K562 (cell line): ENCODE measurements at regions not wholly inside any gene's neighbourhood (a gene's known extent, or its start where the extent isn't known, plus 50 kb on each side); places are given as distances from the start of the nearest gene placed in this dataset.

Experiments used
- ATAC-seq: fragments of 200-7000 bp; cut with Tn5 transposase; 3 replicates; pipeline ENCODE4 v1.9.1; 2020; ENCODE audit warnings: moderate library complexity
- BruUV-seq: library from RNA; stranded (reverse); fragments of 400-500 nt; replicated peaks from 2 replicates; lab custom pipeline; 2021; lab: Mats Ljungman, UMichigan
- CTCF ChIA-PET: fragments of 300-600 bp; formaldehyde crosslinking; extraction: SDS; loops from one replicate; lab custom pipeline; 2021; ENCODE audit warnings: low intra/inter-chr PET ratio; lab: Yijun Ruan, JAX
- POLR2A ChIA-PET: fragments of 300-600, 350-650 bp; sonication (Branson Sonifier 250); formaldehyde crosslinking; extraction: SDS; loops from one replicate; lab custom pipeline; 2021; ENCODE audit warnings: antibody characterized with exemption, inconsistent platforms; lab: Yijun Ruan, JAX
- DNase-seq, 4 experiments: peaks; one replicate each; pipeline versions ENCODE4 v3.0.0 to v3.0.0-alpha.2; 2011 to 2018; ENCODE audit warnings: low spot score in 3 of 4, mixed read lengths in 3 of 4; ENCODE audit errors: extremely low read depth in 1 of 4
- FAIRE-seq: peaks from 2 replicates; lab custom pipeline; 2011; peaks lifted over from hg19 to GRCh38; lab: Jason Lieb, UNC
- H2AFZ ChIP-seq: 2 replicates; pipeline ENCODE4 v1.6.0; 2011; ENCODE audit warnings: low read depth, low read length, control low read depth, inconsistent platforms
- H3K27ac ChIP-seq: fragments of 200-600 bp; 3 replicates; pipeline ENCODE4 v1.8.0; 2011; ENCODE audit warnings: low read depth, mild to moderate bottlenecking, control low read depth, inconsistent platforms, low read length, moderate library complexity, mixed read lengths; ENCODE audit errors: extremely low read depth
- H3K27me3 ChIP-seq, 2 experiments: fragments of 300-600 bp in 1 of 2; 2 replicates in 1 of 2; 3 replicates in 1 of 2; pipeline versions ENCODE4 v1.6.0 to v1.8.0; 2011; ENCODE audit warnings: inconsistent platforms in 2 of 2, low read length in 2 of 2, mild to moderate bottlenecking in 1 of 2, mixed read lengths in 1 of 2, moderate library complexity in 1 of 2; ENCODE audit not compliant: control insufficient read depth in 2 of 2, insufficient read depth in 2 of 2
- H3K36me3 ChIP-seq: fragments of 300-600 bp; 3 replicates; pipeline ENCODE4 v1.8.0; 2011; ENCODE audit warnings: mild to moderate bottlenecking, low read length, inconsistent platforms; ENCODE audit not compliant: control insufficient read depth, insufficient read depth
- H3K4me1 ChIP-seq, 2 experiments: fragments of 200-600 bp in 1 of 2; replicated peaks in 1 of 2; 2 replicates in 1 of 2; 3 replicates in 1 of 2; pipeline versions ENCODE4 v1.5.1 to v1.8.0; 2011; ENCODE audit warnings: inconsistent platforms in 2 of 2, low read length in 2 of 2, mild to moderate bottlenecking in 1 of 2, mixed read lengths in 1 of 2, moderate library complexity in 1 of 2; ENCODE audit not compliant: control insufficient read depth in 2 of 2, insufficient read depth in 2 of 2
- H3K4me2 ChIP-seq: 2 replicates; pipeline ENCODE4 v1.6.1; 2011; ENCODE audit warnings: low read length, control low read depth, inconsistent platforms, mixed read lengths; ENCODE audit not compliant: insufficient read depth
- H3K4me3 ChIP-seq: fragments of 200-600 bp; sonication (generic), shearing (Covaris generic); 2 replicates; pipeline ENCODE4 v1.5.1; 2016; ENCODE audit warnings: control low read depth, inconsistent platforms
- H3K79me2 ChIP-seq: fragments of 200-600 bp; 3 replicates; pipeline ENCODE4 v1.8.0; 2011; ENCODE audit warnings: low read length, inconsistent platforms; ENCODE audit not compliant: control insufficient read depth, insufficient read depth
- H3K9ac ChIP-seq, 2 experiments: 2 replicates each; pipeline versions ENCODE4 v1.6.0 to v1.6.1; 2011; ENCODE audit warnings: low read depth in 2 of 2, low read length in 2 of 2, control low read depth in 1 of 2, inconsistent platforms in 1 of 2, mild to moderate bottlenecking in 1 of 2, mixed read lengths in 1 of 2; ENCODE audit not compliant: insufficient read depth in 1 of 2
- H3K9me1 ChIP-seq: one replicate; pipeline ENCODE4 v1.6.0; 2011; ENCODE audit warnings: inconsistent platforms, mild to moderate bottlenecking, low read length, moderate library complexity; ENCODE audit not compliant: control insufficient read depth, insufficient read depth
- H3K9me3 ChIP-seq: replicated peaks from 2 replicates; pipeline ENCODE4 v1.5.1; 2011; ENCODE audit warnings: low read depth, low read length, inconsistent platforms; ENCODE audit not compliant: control insufficient read depth, insufficient read depth
- H4K20me1 ChIP-seq: replicated peaks from 2 replicates; pipeline ENCODE4 v1.6.1; 2011; ENCODE audit warnings: low read length, inconsistent platforms, mixed read lengths; ENCODE audit not compliant: control insufficient read depth, insufficient read depth
- HEY1 ChIP-seq: fragments of 250-450 bp; sonication (Bioruptor Pico); IDR thresholded peaks from 2 replicates; pipeline ENCODE4 v1.5.0; 2020; ENCODE audit warnings: mild to moderate bottlenecking, moderate library complexity, borderline replicate concordance
- LEF1 ChIP-seq: fragments of 450-650 bp; IDR thresholded peaks from 2 replicates; pipeline ENCODE4 v1.6.1; 2016; ENCODE audit warnings: mild to moderate bottlenecking
- NCOR1 ChIP-seq: fragments of 450-650 bp; IDR thresholded peaks from 2 replicates; pipeline ENCODE4 v1.6.1; 2016; ENCODE audit warnings: mild to moderate bottlenecking, moderate library complexity
- NR4A1 ChIP-seq, 2 experiments: fragments of 250-450 bp in 1 of 2; fragments of 450-650 bp in 1 of 2; sonication (Bioruptor Pico) in 1 of 2; IDR thresholded peaks; 2 replicates each; pipeline versions ENCODE4 v1.4.0 to v1.6.1; 2016 to 2020; ENCODE audit warnings: mild to moderate bottlenecking in 2 of 2, missing compliant biosample characterization in 1 of 2, missing genetic modification characterization in 1 of 2, moderate library complexity in 1 of 2
- PCBP1 ChIP-seq: fragments of 200-400 bp; formaldehyde crosslinking; IDR thresholded peaks from 2 replicates; pipeline ENCODE4 v1.6.1; 2018; ENCODE audit warnings: mild to moderate bottlenecking, low read depth, low read length; ENCODE audit not compliant: poor library complexity, severe bottlenecking
- PYGO2 ChIP-seq: fragments of 450-650 bp; IDR thresholded peaks from 2 replicates; pipeline ENCODE4 v1.6.1; 2016; ENCODE audit warnings: mild to moderate bottlenecking, missing genetic modification characterization, moderate library complexity, missing compliant biosample characterization
- WGBS: fragments of 100-300 bp; shearing (Covaris generic); methylation state at CpG from one replicate; pipeline ENCODE4 v1.1.6; 2016; ENCODE audit warnings: low coverage, mixed read lengths; ENCODE audit not compliant: insufficient coverage; ENCODE audit errors: missing lambda C conversion rate; 5-methylcytosine and 5-hydroxymethylcytosine counted together
- in situ Hi-C: fragments of 300-500 bp; cut with MboI; formaldehyde crosslinking; loops from 4 replicates; pipeline ENCODE4 v1.15.0; 2018; ENCODE audit warnings: inconsistent platforms, mixed read lengths
- intact Hi-C: fragments of 100-400 bp; cut with micrococcal nuclease; formaldehyde crosslinking; loops from 2 replicates; pipeline ENCODE4 v1.14.2; 2022
- TF ChIP-seq, protein P1 (sequence below): fragments of 450-650 bp; conservative IDR thresholded peaks from 2 replicates; pipeline ENCODE4 v1.6.1; 2016; ENCODE audit warnings: missing genetic modification characterization, low read depth, mild to moderate bottlenecking, missing compliant biosample characterization, moderate library complexity
- TF ChIP-seq, protein P2 (sequence below): fragments of 450-650 bp; formaldehyde crosslinking; IDR thresholded peaks from 2 replicates; pipeline ENCODE4 v1.4.0; 2022; ENCODE audit warnings: missing genetic modification characterization
- TF ChIP-seq, protein P3 (sequence below): fragments of 450-650 bp; formaldehyde crosslinking; IDR thresholded peaks from 2 replicates; pipeline ENCODE4 v1.4.0; 2020; ENCODE audit warnings: mild to moderate bottlenecking, moderate library complexity
- TF ChIP-seq, protein P4 (sequence below): fragments of 450-650 bp; IDR thresholded peaks from 2 replicates; pipeline ENCODE4 v1.6.1; 2018; ENCODE audit not compliant: partially characterized antibody

DNA sequence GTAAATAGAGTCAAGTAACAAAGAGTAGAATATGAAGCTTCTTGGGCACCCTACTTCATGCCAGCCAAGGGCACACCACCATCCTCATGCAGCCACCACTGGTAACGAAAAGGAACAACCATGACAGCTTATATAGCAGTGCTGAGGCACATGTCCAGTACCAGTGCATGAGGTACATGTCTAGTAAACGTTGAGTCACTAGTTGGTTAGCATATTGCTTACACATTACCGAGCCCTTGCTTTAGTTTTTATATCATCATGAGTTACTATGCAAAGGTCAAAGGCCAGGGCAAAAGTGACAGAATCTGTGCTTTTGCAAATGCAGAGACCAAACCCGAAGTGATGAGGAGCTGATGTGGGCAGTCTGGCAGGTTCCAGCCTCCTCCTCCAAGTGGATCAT lies 147.1 kb upstream of the MAP1B start:
- no TSS peak for BruUV-seq
- ChIA-PET POLR2A (interaction anchor here (0.6 kb wide), 1 partner anchor 294 kb away, joined by 3 read pairs; no protein-coding TSS in a partner anchor), CTCF (no interaction called here)
- H3K9ac ChIP-seq = no peak overlapping the region
- 0% methylated on average over 4 of the region's 4 CpGs for WGBS
- FAIRE-seq (no peak), DNase-seq (no peak), ATAC-seq (no peak)
- H3K4me1 ChIP-seq = no peaks in the 10 kb centered on the region
- no peak overlapping the region for H2AFZ ChIP-seq
- intact Hi-C loops = no loop called here
- no peaks in the 10 kb centered on the region for H3K9me1 ChIP-seq
- H4K20me1 ChIP-seq = no peaks in the 10 kb centered on the region; the same call in none of the 2 replicates
- in situ Hi-C loops = no loop called here
- peaks cover 0 to 6% of the 10 kb centered on the region in 2 experiments; a peak in 2 of 5 replicates for H3K27me3 ChIP-seq
- H3K27ac ChIP-seq = no peak overlapping the region
- H3K4me3 ChIP-seq = no peak overlapping the region
- no peaks in the 10 kb centered on the region for H3K36me3 ChIP-seq
- H3K9me3 ChIP-seq = no peaks in the 10 kb centered on the region
- no peak overlapping the region for H3K4me2 ChIP-seq
- no peaks in the 10 kb centered on the region for H3K79me2 ChIP-seq
- TF ChIP-seq, protein P1, sequence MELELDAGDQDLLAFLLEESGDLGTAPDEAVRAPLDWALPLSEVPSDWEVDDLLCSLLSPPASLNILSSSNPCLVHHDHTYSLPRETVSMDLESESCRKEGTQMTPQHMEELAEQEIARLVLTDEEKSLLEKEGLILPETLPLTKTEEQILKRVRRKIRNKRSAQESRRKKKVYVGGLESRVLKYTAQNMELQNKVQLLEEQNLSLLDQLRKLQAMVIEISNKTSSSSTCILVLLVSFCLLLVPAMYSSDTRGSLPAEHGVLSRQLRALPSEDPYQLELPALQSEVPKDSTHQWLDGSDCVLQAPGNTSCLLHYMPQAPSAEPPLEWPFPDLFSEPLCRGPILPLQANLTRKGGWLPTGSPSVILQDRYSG (tag) = no peak
- TF ChIP-seq LEF1 (no peak), NR4A1 (CRISPR knock-in tag; IDR thresholded peaks at IDR 0.05) (no peak), NR4A1 (tag; IDR thresholded peaks at IDR 0.05) (no peak), PYGO2 (tag) (no peak), HEY1 (CRISPR knock-in tag) (no peak), NCOR1 (no peak), PCBP1 (no peak)
- TF ChIP-seq, protein P2, sequence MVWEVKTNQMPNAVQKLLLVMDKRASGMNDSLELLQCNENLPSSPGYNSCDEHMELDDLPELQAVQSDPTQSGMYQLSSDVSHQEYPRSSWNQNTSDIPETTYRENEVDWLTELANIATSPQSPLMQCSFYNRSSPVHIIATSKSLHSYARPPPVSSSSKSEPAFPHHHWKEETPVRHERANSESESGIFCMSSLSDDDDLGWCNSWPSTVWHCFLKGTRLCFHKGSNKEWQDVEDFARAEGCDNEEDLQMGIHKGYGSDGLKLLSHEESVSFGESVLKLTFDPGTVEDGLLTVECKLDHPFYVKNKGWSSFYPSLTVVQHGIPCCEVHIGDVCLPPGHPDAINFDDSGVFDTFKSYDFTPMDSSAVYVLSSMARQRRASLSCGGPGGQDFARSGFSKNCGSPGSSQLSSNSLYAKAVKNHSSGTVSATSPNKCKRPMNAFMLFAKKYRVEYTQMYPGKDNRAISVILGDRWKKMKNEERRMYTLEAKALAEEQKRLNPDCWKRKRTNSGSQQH = no peak
- TF ChIP-seq, protein P3, sequence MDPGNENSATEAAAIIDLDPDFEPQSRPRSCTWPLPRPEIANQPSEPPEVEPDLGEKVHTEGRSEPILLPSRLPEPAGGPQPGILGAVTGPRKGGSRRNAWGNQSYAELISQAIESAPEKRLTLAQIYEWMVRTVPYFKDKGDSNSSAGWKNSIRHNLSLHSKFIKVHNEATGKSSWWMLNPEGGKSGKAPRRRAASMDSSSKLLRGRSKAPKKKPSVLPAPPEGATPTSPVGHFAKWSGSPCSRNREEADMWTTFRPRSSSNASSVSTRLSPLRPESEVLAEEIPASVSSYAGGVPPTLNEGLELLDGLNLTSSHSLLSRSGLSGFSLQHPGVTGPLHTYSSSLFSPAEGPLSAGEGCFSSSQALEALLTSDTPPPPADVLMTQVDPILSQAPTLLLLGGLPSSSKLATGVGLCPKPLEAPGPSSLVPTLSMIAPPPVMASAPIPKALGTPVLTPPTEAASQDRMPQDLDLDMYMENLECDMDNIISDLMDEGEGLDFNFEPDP (CRISPR knock-in tag) = no peak
- TF ChIP-seq, protein P4, sequence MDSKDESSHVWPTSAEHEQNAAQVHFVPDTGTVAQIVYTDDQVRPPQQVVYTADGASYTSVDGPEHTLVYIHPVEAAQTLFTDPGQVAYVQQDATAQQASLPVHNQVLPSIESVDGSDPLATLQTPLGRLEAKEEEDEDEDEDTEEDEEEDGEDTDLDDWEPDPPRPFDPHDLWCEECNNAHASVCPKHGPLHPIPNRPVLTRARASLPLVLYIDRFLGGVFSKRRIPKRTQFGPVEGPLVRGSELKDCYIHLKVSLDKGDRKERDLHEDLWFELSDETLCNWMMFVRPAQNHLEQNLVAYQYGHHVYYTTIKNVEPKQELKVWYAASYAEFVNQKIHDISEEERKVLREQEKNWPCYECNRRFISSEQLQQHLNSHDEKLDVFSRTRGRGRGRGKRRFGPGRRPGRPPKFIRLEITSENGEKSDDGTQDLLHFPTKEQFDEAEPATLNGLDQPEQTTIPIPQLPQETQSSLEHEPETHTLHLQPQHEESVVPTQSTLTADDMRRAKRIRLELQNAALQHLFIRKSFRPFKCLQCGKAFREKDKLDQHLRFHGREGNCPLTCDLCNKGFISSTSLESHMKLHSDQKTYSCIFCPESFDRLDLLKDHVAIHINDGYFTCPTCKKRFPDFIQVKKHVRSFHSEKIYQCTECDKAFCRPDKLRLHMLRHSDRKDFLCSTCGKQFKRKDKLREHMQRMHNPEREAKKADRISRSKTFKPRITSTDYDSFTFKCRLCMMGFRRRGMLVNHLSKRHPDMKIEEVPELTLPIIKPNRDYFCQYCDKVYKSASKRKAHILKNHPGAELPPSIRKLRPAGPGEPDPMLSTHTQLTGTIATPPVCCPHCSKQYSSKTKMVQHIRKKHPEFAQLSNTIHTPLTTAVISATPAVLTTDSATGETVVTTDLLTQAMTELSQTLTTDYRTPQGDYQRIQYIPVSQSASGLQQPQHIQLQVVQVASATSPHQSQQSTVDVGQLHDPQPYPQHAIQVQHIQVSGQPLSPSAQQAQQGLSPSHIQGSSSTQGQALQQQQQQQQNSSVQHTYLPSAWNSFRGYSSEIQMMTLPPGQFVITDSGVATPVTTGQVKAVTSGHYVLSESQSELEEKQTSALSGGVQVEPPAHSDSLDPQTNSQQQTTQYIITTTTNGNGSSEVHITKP = no peak
